ENCODE measurements at regions not wholly inside any gene's neighbourhood (a gene's known extent, or its start where the extent isn't known, plus 50 kb on each side); places are given as distances from the start of the nearest gene placed in this dataset.

DNA sequence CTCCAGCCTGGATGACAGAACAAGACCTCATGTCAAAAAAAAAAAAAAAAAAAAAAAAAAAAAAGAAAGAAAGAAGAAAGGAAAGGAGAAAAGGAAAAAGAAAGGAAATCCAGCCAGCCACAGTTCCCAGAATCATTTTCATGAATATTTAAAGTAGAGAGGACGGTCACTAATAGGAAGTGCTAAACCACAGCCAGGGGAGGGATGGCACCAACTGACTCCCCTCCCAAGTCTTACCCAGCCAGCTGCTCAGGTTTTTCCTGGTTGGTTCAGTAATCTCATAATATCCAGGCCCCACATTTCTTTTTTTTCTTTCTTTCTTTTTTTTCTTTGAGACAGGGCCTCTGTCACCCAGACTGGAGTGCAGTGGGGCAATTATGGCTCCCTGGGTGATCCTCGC lies 63.9 kb upstream of the AK4 start:
- TF ChIP-seq, protein P1, sequence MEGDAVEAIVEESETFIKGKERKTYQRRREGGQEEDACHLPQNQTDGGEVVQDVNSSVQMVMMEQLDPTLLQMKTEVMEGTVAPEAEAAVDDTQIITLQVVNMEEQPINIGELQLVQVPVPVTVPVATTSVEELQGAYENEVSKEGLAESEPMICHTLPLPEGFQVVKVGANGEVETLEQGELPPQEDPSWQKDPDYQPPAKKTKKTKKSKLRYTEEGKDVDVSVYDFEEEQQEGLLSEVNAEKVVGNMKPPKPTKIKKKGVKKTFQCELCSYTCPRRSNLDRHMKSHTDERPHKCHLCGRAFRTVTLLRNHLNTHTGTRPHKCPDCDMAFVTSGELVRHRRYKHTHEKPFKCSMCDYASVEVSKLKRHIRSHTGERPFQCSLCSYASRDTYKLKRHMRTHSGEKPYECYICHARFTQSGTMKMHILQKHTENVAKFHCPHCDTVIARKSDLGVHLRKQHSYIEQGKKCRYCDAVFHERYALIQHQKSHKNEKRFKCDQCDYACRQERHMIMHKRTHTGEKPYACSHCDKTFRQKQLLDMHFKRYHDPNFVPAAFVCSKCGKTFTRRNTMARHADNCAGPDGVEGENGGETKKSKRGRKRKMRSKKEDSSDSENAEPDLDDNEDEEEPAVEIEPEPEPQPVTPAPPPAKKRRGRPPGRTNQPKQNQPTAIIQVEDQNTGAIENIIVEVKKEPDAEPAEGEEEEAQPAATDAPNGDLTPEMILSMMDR (IDR thresholded peaks at IDR 0.05), result no peak
- TF ChIP-seq POLR2A (IDR thresholded peaks at IDR 0.05) (no peak), EP300 (IDR thresholded peaks at IDR 0.05) (no peak)

All from sigmoid colon (tissue), 4 donors.